Karpas-422 (cell line): ENCODE measurements at regions not wholly inside any gene's neighbourhood (a gene's known extent, or its start where the extent isn't known, plus 50 kb on each side); places are given as distances from the start of the nearest gene placed in this dataset.
"Not testable (repeated sequence)": the region's sequence is repeated elsewhere in the genome, so short reads cannot be mapped to it uniquely, and the experiment has no call there.

Experiments used
- DNase-seq: peaks from one replicate; pipeline ENCODE4 v3.0.0-alpha.2; 2015
- H2AFZ ChIP-seq: fragments of 200-600 bp; sonication (generic); 2 replicates; pipeline ENCODE4 v1.6.1; 2014; ENCODE audit warnings: antibody characterized with exemption, low read length, mixed read lengths
- H3K27ac ChIP-seq: fragments of 200-600 bp; sonication (generic); 2 replicates; pipeline ENCODE4 v1.5.1; 2014; ENCODE audit warnings: mild to moderate bottlenecking, low read length, moderate library complexity
- H3K27me3 ChIP-seq: fragments of 200-600 bp; sonication (generic); 2 replicates; pipeline ENCODE4 v1.6.1; 2014; ENCODE audit warnings: low read length, mixed read lengths
- H3K36me3 ChIP-seq: fragments of 200-600 bp; sonication (generic); 2 replicates; pipeline ENCODE4 v1.6.1; 2014; ENCODE audit warnings: low read length, mixed read lengths; ENCODE audit not compliant: insufficient read depth
- H3K4me1 ChIP-seq: fragments of 200-600 bp; sonication (generic); 2 replicates; pipeline ENCODE4 v1.6.1; 2014; ENCODE audit warnings: mild to moderate bottlenecking, low read length, mixed read lengths
- H3K4me2 ChIP-seq: fragments of 200-600 bp; sonication (generic); 2 replicates; pipeline ENCODE4 v1.6.1; 2014; ENCODE audit warnings: low read length, low read depth, mild to moderate bottlenecking; ENCODE audit not compliant: poor library complexity, severe bottlenecking
- H3K4me3 ChIP-seq: fragments of 200-600 bp; sonication (generic); 2 replicates; pipeline ENCODE4 v1.5.1; 2014; ENCODE audit warnings: mild to moderate bottlenecking, antibody characterized with exemption, low read length, mixed read lengths
- H3K79me2 ChIP-seq: fragments of 200-600 bp; sonication (generic); 2 replicates; pipeline ENCODE4 v1.6.1; 2014; ENCODE audit warnings: mild to moderate bottlenecking, low read length, mixed read lengths
- H3K9ac ChIP-seq: fragments of 200-600 bp; sonication (generic); 2 replicates; pipeline ENCODE4 v1.6.0; 2014; ENCODE audit warnings: low read length
- H3K9me2 ChIP-seq: fragments of 200-600 bp; sonication (generic), shearing (Covaris generic); replicated peaks from 2 replicates; pipeline ENCODE4 v1.6.0; 2014; ENCODE audit warnings: mild to moderate bottlenecking, low read length, moderate library complexity; ENCODE audit not compliant: insufficient read depth
- H3K9me3 ChIP-seq: fragments of 300-700, 200-600 bp; sonication (generic); 2 replicates; pipeline ENCODE4 v1.6.1; 2014; ENCODE audit warnings: low read length, mixed read lengths
- H4K20me1 ChIP-seq: fragments of 200-600 bp; sonication (generic); 2 replicates; pipeline ENCODE4 v1.6.1; 2014; ENCODE audit warnings: mild to moderate bottlenecking, antibody characterized with exemption, low read length, low read depth; ENCODE audit not compliant: insufficient read depth

GRCh38 chr4:64079316-64079715, 329.9 kb downstream of the TECRL start:
- H3K4me2 ChIP-seq = no peak overlapping the region
- H3K9me3 ChIP-seq = peaks cover 14% of the 10 kb centered on the region
- no peaks in the 10 kb centered on the region for H4K20me1 ChIP-seq

GRCh38 chr4:64068096-64068495, 341.2 kb downstream of the TECRL start:
- Histone ChIP-seq H3K79me2 (no peaks in the 10 kb centered on the region), H3K36me3 (no peaks in the 10 kb centered on the region), H3K27ac (no peak overlapping the region), H3K4me2 (no peak overlapping the region), H4K20me1 (no peaks in the 10 kb centered on the region), H3K27me3 (no peaks in the 10 kb centered on the region), H3K9me3 (peaks cover 35% of the 10 kb centered on the region), H3K9me2 (no peaks in the 10 kb centered on the region), H3K4me3 (no peak overlapping the region), H3K4me1 (no peaks in the 10 kb centered on the region), H2AFZ (no peak overlapping the region), H3K9ac (no peak overlapping the region)
- no peak for DNase-seq

More at GRCh38 chr4:64079316-64079715, 329.9 kb downstream of the TECRL start:
- DNase-seq = no peak
- Histone ChIP-seq H3K36me3 (no peaks in the 10 kb centered on the region), H2AFZ (no peak overlapping the region), H3K79me2 (no peaks in the 10 kb centered on the region), H3K4me1 (no peaks in the 10 kb centered on the region), H3K9me2 (no peaks in the 10 kb centered on the region), H3K27ac (no peak overlapping the region), H3K4me3 (no peak overlapping the region), H3K9ac (no peak overlapping the region), H3K27me3 (no peaks in the 10 kb centered on the region)

- Histone ChIP-seq H3K27ac (no peak overlapping the region), H3K79me2 (no peaks in the 10 kb centered on the region), H2AFZ (no peak overlapping the region), H3K27me3 (no peaks in the 10 kb centered on the region), H3K9ac (no peak overlapping the region), H3K9me2 (no peaks in the 10 kb centered on the region), H3K36me3 (no peaks in the 10 kb centered on the region), H4K20me1 (no peaks in the 10 kb centered on the region), H3K4me2 (no peak overlapping the region), H3K9me3 (peaks cover 37% of the 10 kb centered on the region), H3K4me1 (no peaks in the 10 kb centered on the region), H3K4me3 (no peak overlapping the region)
- no peak for DNase-seq
Observed at GRCh38 chr4:64062991-64063390, 346.3 kb downstream of the TECRL start.

- H3K4me2 ChIP-seq, H3K4me3 ChIP-seq, DNase-seq, H4K20me1 ChIP-seq, H2AFZ ChIP-seq, H3K9me2 ChIP-seq, H3K36me3 ChIP-seq, H3K27ac ChIP-seq, H3K27me3 ChIP-seq, H3K79me2 ChIP-seq, H3K9ac ChIP-seq, H3K4me1 ChIP-seq: not testable (repeated sequence)
- H3K9me3 ChIP-seq = peaks cover 11% of the 10 kb centered on the region
Observed at GRCh38 chr4:64037033-64037432, 372.2 kb downstream of the TECRL start.

- Histone ChIP-seq H3K27me3 (no peaks in the 10 kb centered on the region), H3K36me3 (no peaks in the 10 kb centered on the region), H3K27ac (no peak overlapping the region), H2AFZ (no peak overlapping the region), H3K9me3 (peaks cover 26% of the 10 kb centered on the region), H3K4me3 (no peak overlapping the region), H3K9me2 (no peaks in the 10 kb centered on the region), H3K79me2 (no peaks in the 10 kb centered on the region), H3K9ac (no peak overlapping the region), H3K4me1 (no peaks in the 10 kb centered on the region), H4K20me1 (no peaks in the 10 kb centered on the region), H3K4me2 (no peak overlapping the region)
- no peak for DNase-seq
Observed at GRCh38 chr4:64022560-64022959, 386.7 kb downstream of the TECRL start.

GRCh38 chr4:64016893-64017292, 392.4 kb downstream of the TECRL start:
- no peak overlapping the region for H2AFZ ChIP-seq
- H3K4me1 ChIP-seq = no peaks in the 10 kb centered on the region
- peaks cover 28% of the 10 kb centered on the region for H3K9me3 ChIP-seq
- no peak overlapping the region for H3K4me2 ChIP-seq
- H3K36me3 ChIP-seq = no peaks in the 10 kb centered on the region
- H3K79me2 ChIP-seq = no peaks in the 10 kb centered on the region
- no peaks in the 10 kb centered on the region for H3K27me3 ChIP-seq
- H3K9ac ChIP-seq = no peak overlapping the region
- DNase-seq = no peak
- no peaks in the 10 kb centered on the region for H3K9me2 ChIP-seq
- no peak overlapping the region for H3K4me3 ChIP-seq
- H3K27ac ChIP-seq = no peak overlapping the region
- no peaks in the 10 kb centered on the region for H4K20me1 ChIP-seq

- no peak overlapping the region for H2AFZ ChIP-seq
- no peaks in the 10 kb centered on the region for H3K27me3 ChIP-seq
- H3K9ac ChIP-seq = no peak overlapping the region
- no peaks in the 10 kb centered on the region for H3K4me1 ChIP-seq
- DNase-seq = no peak
- no peak overlapping the region for H3K4me3 ChIP-seq
- H3K9me2 ChIP-seq = no peaks in the 10 kb centered on the region
- H3K36me3 ChIP-seq = no peaks in the 10 kb centered on the region
- peaks cover 43% of the 10 kb centered on the region for H3K9me3 ChIP-seq
- H3K4me2 ChIP-seq = no peak overlapping the region
- H4K20me1 ChIP-seq = no peaks in the 10 kb centered on the region
- no peaks in the 10 kb centered on the region for H3K79me2 ChIP-seq
- no peak overlapping the region for H3K27ac ChIP-seq
Observed at GRCh38 chr4:64014647-64015046, 394.6 kb downstream of the TECRL start.

- H3K4me3 ChIP-seq = no peak overlapping the region
- H2AFZ ChIP-seq = no peak overlapping the region
- H3K36me3 ChIP-seq = no peaks in the 10 kb centered on the region
- H3K4me1 ChIP-seq = no peaks in the 10 kb centered on the region
- H3K79me2 ChIP-seq = no peaks in the 10 kb centered on the region
- no peak overlapping the region for H3K27ac ChIP-seq
- H3K4me2 ChIP-seq = no peak overlapping the region
- DNase-seq = no peak
- no peaks in the 10 kb centered on the region for H3K27me3 ChIP-seq
- H4K20me1 ChIP-seq = no peaks in the 10 kb centered on the region
- H3K9me3 ChIP-seq = peaks cover 16% of the 10 kb centered on the region
- no peaks in the 10 kb centered on the region for H3K9me2 ChIP-seq
- H3K9ac ChIP-seq = no peak overlapping the region
Observed at GRCh38 chr4:64001229-64001898, 407.9 kb downstream of the TECRL start.
